ENCODE measurements at regions not wholly inside any gene's neighbourhood (a gene's known extent, or its start where the extent isn't known, plus 50 kb on each side); places are given as distances from the start of the nearest gene placed in this dataset.
"Not testable (repeated sequence)": the region's sequence is repeated elsewhere in the genome, so short reads cannot be mapped to it uniquely, and the experiment has no call there.

DNA sequence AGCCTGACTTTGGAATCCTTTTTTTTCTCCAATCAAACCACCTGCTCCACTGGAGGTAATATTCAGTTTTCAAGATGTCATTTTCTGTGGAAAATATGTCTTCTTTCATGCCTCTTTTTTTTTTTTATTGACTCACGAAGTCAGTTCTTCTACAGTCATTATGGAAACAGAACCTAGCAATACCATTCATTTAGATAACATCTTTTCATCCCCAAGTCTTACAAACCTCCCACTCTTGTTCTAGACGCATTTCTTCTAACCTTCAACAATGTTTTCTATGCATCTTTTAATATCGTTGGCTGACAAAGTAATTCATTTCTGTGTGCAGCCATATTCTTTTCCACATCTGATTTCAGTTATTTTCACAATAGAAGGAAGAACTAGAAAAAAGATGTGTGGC is 474.3 kb upstream of the CCDC196 start:
- DNase-seq, result no peak

DNA sequence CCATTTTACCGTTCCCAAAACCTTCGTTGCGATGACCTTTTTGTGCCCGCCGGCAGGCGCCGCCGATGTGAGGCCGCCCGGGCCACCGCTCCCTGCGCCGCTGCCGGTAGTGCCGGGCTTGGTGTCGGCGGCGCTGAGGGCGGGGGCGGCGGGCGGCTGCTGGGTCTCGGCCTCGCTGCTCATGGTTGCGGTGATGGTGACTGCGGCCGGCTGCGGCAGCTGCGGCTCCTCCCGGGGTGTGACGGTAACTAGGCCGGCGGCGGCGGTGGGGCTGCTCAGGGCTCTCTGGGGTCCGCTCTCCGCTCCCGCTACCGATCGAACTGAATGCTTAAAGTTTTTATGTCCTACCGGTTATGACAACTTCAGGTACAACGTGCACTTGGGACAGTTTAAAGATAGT is 472.6 kb upstream of the CCDC196 start:
- not testable (repeated sequence) for DNase-seq

DNA sequence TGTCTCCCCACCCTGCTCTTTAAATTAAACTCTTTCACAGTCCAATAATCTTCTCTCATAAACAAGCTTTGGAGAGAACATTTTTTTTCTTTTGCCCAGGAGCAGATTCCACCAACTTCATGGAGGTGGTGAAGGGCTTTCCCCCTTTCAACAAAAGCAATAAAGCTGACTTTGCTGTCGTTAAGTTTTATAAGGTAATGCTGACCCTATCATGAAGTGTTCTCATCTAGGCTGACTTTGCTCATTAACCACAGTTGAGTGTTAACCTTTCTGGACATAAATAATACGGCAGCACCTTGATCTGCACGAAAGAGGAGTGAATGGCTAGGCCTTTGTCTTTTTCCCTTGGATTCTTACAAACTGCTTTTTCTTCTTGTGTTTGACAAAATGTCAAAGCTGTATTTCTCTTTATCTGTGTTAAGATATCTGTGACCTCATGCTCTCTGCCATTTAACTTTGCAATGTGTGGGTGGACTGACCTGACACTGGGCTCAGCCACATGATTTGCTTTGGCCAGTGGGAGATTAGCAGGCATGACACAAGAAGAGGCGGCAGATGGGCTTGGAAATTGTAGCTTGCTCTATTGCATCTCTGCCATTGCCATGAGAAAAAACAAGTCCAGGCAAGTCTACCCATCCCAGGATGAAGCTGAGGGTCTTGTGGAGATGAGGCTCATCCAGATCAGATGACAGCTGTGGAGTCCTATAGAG is 470.9 kb upstream of the CCDC196 start:
- no peak for DNase-seq

DNA sequence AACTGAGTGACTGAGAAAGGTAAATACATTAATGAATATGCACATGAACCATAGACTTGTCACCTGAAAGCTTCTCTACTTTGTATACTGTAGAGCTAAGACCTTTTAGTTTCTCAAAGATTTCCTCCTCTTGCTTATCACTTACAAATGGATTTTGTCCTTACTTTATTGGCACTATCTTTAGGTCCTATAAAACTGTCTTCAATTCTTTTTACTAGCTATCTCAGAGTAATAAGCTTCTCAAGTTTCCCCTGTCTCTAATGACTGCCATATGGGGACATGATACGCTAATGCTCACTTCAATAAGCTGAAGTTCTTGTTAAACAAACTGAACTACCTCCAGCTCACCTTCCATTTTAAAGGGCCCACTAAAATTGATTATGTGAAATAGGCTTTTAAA is 468.2 kb upstream of the CCDC196 start:
- DNase-seq, result no peak

DNA sequence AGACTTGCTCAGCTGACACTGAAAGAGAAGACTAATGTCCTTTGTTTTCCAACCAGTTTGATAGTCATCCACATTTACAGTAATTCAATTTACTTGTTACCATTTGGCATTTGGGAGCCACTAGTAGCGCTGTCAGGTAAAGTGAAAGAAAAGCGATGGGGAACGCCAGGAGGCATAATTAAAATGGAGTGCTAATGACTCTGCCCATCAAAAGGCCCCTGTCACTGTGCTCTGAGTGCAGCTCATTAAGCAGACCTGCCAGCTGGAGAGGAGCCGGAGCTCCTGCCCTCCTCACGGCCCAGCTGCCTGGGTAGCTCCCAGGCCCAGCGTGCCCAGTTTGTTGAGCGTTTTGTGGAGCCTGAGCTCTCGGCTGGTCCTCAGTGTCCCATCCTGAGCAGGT is 463.6 kb upstream of the CCDC196 start:
- no peak for DNase-seq

DNA sequence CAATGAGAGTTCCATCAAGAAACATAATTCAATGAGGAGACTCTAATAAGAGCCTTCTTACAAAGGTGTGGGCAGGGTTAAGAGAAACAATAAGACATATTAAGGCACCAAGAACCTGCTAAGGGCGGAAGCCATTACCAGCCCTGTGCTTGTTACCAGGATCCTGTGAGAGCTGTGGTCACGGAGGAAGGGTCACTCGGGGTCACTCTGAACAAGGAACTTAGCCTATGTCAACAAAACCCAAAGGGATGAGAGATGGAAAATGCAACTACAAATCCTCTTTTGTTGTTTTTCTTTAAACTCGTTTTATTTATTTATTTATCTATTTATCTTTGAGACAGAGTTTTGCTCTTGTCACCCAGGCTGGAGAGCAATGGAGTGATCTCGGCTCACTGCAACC is 460.4 kb upstream of the CCDC196 start:
- no peak for DNase-seq

DNA sequence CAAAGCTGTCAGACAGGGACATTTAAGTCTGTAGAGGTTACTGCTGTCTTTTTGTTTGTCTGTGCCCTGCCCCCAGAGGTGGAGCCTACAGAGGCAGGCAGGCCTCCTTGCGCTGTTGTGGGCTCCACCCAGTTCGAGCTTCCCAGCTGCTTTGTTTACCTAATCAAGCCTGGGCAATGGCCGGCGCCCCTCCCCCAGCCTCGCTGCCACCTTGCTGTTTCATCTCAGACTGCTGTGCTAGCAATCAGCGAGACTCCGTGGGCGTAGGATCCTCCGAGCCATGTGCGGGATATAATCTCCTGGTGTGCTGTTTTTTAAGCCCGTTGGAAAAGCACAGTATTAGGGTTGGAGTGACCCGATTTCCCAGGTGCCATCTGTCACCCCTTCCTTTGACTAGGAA is 454.2 kb upstream of the CCDC196 start:
- DNase-seq, result not testable (repeated sequence)

DNA sequence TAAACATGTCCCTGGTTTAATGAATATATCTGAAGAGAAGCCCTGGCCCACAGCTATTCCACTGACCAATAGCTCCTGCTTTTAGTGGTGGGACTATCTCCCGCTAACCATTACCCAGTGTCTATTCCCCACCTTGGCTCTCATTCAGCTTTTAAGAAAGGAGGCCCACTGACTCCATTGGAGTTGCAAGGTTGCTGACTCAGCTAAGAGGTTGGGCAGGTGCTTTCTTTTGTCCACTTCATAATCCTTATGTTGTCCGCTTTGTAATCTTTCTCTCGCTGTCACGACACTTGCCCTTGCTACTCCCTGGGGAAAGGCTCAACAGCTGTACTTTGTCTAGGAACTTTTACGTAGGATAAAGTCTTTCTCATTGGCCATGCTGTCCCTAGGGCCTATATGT is 453.4 kb upstream of the CCDC196 start:
- no peak for DNase-seq

DNA sequence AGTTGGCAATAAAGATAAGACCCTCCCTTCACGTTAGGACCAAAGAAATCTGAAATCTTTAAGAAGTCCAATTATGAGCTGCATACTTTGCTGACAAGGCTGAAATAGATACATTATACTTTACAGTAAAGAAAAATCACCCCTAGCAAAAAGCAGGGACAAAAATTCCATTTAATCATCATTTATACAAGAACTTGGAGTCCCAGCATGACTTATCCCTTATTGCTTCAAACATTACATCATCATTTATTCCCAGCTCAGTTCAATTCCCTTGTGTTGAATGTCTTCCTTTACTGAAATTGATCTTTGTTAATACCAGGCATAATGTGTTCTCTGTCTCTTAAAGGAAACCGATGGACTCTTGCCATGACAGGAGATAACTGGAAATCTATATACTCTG is 449.6 kb upstream of the CCDC196 start:
- no peak for DNase-seq

DNA sequence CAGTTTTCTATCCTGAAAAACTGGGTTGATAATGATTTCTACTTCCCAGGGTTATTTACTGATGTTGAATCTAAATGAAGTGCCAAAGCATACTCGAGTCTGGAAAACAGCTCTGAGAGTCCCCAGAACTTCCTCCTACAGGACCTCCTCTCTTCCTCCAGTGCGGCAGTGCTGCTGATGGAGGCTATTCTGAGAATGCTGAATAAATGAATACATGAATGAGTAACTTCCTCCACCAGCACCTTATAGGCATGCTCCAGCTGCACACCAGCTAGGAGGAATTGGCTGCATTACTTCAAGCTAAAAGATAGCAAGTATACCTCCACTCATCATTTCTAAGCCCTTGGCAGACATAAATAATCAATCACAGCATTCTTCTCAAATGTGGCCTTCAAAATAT is 448.8 kb upstream of the CCDC196 start:
- no peak for DNase-seq

DNA sequence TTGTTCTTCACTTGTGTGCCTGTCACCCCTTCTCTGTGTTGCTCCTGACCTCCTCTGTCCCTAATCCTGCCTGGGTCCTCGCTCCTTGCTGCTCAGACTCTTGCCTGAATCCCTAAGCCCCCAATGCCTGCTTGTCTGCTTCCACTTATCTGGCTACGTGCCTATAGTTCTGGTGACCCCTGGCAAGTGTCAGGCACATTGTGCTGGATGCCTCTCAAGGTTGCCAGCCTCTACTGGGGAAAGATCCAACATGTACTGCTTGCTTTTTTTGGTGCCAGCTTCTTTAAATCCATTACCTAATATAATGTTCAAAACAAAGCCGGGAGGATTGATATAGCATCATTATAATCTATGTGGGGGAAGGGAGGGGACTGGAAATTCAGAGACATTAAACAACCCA is 448.0 kb upstream of the CCDC196 start:
- DNase-seq, result no peak

DNA sequence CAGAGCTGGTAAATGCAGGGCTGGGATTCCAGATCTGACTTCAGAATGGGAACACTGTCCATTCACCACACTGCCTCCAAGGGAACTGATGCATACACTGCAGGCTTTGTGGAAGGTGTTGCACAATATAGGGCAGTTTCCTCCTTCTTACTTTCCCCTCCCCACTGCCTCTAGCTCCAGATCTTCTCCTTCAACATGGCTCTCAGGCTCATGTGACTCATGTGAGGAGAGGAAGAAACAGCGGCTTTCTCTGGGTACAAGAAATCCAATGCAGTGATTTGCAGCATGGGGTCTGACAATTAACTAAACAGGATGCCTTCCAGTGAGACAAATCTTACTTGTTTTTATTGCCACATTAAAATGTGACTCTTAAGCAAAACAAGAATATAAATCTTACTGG is 447.6 kb upstream of the CCDC196 start:
- peak; percentile 15 for DNase-seq

DNA sequence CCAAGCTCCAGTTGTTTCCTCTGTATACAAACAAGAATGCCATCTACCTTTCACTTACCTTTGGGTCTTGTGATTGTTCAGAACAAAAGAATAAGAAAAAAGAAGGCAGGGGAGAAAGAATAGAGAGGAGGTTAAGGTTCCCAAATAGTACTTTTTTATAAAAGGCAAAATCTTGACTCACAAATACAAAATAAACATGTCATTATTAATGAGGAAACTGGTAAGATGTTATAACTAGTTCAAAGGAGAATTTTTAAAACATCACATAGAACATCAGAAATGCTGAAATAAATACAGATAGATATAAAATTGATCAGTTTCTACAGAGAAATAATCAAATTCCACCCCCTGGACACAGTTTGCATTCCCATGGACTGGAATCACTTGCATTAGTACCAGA is 446.7 kb upstream of the CCDC196 start:
- DNase-seq, result no peak

DNA sequence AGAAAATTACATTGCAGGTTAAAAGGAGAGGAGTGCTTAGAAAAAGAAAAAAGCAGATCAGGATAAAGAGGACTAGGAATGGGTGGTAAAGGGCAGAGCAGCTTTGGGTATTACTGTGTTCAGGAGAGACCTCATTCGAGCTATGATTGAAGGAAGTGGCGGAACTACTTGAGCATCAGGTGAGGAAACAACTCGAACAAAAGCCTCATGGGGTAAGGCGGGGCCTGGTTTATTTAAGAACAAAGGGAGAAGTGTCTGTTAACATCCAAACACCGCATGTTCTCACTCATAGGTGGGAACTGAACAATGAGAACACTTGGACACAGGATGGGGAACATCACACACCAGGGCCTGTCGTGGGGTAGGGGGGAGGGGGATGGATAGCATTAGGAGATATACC is 444.6 kb upstream of the CCDC196 start:
- no peak for DNase-seq

DNA sequence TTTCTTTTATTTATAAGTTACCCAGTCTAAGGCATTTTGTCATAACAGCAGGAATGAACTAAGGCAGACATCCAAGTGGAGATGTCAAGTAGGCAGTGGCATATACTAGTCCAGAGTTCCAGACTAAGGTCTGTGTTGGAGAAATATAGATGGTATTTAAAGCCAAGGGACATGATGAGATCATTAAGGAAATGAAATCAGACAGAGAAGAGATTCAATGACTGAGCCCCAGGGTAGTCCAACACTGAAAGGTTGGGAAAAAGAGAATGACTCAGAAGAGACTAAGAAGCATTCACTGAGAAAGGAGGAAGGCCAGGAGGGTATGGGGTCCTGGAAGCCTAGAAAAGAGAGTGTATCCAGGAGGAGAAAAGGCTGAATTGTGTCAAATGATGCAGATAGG is 442.2 kb upstream of the CCDC196 start:
- DNase-seq, result no peak

DNA sequence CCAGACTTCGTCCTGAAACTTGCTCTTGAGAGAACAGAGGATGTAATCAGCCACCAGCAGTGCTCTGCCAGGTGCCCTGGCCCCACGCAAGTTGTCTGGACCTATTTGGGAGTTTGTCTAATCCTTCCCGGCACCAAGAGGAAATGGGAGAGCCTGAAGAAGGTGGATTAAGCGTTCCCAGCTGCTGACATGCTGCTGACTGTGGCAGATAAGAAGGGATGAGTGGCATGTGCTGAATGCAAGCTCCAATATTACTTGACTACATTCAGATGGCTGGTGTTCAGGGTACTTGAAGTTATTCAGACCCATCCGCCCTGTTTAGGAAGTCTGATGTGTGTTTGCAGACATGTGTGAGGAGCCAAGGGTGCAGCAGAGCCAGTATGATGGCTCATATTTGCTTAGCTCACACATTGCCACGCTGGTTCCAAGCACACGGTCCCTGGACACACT is 440.6 kb upstream of the CCDC196 start:
- DNase-seq, result no peak

DNA sequence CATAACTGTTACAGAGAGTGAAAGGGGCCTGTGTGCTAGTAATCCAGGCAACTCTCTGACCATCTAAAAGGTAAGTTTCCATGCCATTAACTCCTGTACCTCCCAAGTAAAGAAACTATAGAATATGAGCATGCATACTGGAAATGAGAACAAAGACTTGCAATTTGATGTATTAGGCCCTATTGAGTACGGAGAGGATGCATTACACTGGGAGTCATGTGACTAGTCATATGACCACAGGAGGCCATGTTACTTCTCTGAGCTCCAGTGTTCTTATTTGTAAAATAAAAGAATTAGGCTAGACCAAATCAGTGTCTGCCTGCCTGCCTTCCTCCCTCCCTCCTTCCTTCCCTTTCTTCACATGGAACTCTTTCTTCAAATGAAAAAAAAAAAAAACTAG is 440.1 kb upstream of the CCDC196 start:
- no peak for DNase-seq

DNA sequence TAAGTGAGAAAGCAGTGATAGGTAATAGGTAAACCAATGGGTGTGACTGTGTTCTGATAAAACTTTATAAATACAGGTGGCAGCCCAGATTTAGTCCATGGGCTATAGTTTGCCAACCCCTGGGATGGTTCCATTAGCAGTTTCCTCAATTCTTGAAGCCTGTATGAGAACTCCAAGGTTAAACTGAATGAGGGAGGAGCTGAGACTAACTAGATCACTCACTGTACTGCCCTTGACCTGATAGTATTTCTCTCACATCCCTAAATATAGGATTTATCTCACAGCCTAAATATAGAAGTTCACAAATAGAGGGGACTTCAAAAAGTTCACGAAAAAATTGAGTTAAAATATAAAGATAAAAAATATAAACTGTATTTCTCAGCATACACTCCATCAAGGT is 439.6 kb upstream of the CCDC196 start:
- no peak for DNase-seq

DNA sequence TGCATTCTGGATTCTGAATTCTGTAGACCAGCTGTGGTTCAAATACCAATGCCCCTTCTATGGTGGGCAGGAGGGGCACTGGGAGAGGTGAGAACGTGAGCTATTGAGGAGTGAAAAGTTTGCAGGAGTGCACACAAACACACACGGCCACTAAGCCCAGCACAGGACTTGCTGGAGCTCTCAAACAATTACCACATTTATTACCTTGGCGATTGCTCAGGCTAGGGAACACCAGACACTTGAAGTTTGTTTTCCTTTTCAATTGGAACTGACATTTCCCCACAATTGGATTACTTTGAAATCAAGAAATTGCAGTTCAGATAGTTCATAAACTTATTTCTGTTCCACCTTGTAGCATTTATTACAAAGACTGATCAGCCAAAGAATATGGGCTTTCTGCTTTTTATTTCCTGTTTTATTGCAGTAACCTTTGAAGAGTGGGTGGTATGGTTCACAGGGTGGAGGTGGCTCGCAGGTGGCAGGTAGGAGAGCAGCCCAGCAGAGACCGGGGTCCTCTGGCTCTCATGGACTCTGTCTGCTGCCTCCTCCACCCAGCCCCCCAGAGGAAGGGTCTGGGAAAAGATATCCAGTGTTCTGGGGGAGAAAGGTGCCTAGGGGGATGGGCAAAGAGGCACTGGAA is 429.8 kb upstream of the CCDC196 start:
- DNase-seq, result no peak

DNA sequence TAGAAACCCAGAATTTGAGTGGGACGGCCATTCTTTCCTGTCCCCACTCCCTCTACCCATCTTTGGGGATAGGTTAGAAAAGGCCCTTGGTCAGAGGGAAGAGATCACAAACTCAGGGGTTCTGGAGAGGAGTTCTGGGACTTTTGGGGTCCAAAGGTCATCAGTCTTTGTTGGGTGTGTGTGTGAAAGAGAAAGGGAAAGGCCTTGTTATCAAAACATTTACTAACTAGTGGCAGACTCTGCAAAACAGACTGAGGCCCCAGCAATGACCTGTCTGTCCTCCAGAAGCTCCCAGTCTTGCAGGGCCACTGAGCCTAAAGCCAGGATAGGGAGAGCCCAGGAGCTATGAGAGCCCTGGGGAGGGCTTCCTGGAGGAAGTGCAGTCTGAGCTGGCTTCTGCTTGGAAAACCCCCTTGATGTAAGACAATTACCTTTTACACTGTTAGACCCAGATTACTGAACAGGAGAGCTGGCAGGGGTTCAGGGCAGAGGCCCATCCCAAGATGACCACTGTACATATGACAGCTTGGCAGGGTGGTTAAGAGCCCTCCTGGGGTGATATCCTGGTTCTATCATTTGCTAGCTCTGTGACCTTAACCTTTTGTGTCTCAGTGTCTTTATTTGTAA is 429.1 kb upstream of the CCDC196 start:
- DNase-seq, result no peak

DNA sequence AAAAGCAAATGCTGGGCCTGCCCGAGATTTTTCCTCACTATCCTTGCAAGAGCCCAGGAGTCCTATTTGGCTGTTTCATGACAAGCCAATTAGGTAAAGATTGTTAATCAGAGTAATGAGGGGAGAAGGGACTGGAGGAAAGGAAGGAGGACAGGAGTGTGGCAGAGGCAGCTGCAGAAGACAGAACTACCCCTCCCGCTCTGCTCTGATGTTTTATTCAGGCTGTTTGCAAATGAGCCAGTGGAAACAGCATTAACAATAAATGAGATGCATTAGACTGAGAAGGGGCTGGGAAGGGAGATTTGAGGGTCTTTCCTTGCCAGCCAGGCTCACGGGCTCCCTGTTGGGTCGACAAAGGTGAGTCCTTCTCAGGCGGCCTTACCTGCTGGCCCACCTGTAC is 421.0 kb upstream of the CCDC196 start:
- DNase-seq, result no peak

DNA sequence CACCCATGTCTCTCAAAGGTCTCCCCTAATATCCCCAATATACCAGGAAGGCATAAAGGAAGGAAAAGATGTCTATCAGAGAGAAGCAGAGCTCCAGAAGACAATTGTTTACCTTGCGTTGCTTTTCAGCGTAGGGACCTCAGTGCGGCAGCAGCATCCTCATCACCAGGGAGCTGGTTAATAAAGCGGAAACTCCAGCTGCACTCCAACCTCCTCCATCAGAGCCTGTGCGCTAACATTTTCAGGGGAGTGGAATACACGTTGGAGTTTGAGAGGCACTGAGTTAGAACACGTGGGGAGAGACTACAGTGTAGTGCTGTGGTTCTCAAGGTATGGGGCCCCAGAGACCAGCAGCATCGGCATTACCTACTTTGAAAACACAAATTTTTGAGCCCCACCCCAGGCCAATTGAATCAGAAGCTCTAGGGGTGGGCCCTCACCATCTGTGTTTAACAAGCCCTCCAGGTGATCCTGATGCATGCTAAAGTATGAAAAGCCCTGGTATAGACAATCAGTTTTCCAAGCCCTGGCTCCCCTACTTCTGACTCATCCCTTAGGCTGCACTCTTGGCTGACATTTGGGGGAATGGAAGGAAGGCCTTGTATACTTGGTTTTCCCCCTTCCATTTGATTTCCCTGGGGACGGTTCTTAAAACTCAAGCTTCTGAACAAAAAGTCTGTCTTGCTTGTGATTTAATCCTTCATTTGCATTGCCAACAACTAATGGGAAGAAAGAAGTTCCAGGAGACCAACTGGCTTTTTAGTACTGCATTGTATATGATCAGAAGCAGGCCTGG is 419.0 kb upstream of the CCDC196 start:
- DNase-seq, result no peak

DNA sequence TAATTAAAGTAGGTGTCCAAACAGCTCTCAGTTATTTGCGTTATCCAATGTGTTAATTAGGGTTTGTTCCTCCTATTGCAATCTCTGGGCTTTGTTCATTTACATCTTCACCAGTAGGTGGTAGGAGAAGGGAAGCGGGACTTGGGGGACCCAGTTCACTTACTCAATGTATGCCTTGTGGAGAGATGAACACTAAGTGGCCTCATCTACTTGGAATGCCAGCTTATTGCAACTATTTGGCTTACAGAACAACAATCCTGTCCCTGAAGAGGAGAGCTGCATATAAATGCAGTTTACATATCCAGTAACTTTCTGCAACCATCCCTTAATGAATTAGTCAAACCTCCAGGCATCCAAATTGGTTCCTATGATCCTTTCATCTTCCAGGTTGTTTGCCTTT is 417.1 kb upstream of the CCDC196 start:
- no peak for DNase-seq
